ENCODE measurements at regions not wholly inside any gene's neighbourhood (a gene's known extent, or its start where the extent isn't known, plus 50 kb on each side); places are given as distances from the start of the nearest gene placed in this dataset.

DNA sequence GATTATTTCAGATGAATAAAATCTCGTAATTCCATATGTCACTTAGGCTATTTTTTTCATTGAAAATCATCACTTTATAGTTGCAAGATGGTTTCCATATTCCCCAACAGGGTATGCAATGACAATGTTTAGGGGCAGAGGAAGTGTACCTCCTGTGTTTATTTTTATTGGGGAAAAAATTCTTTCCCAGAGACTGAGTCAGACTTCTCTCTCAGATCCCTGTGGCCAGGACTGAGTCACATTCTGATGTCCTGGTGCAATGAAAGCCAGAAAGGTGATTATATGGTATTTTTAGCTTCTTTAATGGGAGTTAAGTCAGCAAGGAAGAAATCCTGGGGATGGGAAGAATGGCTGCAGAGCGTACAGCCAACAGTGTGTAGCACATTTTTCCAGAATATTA, 196.9 kb upstream of the ALG10 start:
- H3K27me3 ChIP-seq (ENCODE audit: insufficient read depth, low read depth, low read length), result no peaks in the 10 kb centered on the region
- no peaks in the 10 kb centered on the region for H3K36me3 ChIP-seq (ENCODE audit: insufficient read depth, low read length)
- peak overlapping the region; percentile 96 for H3K27ac ChIP-seq (ENCODE audit: low read length)
- no peaks in the 10 kb centered on the region for H3F3A ChIP-seq (ENCODE audit: insufficient read depth, low read length, poor library complexity, severe bottlenecking)
- H2AFZ ChIP-seq (ENCODE audit: low read depth, low read length), result no peak overlapping the region
- TF ChIP-seq, protein P1, sequence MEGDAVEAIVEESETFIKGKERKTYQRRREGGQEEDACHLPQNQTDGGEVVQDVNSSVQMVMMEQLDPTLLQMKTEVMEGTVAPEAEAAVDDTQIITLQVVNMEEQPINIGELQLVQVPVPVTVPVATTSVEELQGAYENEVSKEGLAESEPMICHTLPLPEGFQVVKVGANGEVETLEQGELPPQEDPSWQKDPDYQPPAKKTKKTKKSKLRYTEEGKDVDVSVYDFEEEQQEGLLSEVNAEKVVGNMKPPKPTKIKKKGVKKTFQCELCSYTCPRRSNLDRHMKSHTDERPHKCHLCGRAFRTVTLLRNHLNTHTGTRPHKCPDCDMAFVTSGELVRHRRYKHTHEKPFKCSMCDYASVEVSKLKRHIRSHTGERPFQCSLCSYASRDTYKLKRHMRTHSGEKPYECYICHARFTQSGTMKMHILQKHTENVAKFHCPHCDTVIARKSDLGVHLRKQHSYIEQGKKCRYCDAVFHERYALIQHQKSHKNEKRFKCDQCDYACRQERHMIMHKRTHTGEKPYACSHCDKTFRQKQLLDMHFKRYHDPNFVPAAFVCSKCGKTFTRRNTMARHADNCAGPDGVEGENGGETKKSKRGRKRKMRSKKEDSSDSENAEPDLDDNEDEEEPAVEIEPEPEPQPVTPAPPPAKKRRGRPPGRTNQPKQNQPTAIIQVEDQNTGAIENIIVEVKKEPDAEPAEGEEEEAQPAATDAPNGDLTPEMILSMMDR (IDR thresholded peaks at IDR 0.05; ENCODE audit: poor library complexity, severe bottlenecking), result no peak
- TF ChIP-seq MXI1 (conservative IDR thresholded peaks at IDR 0.05; ENCODE audit: poor library complexity, severe bottlenecking), result no peak
- TF ChIP-seq TAF1 (IDR thresholded peaks at IDR 0.05; ENCODE audit: low read depth), result no peak
- TF ChIP-seq SMC3 (conservative IDR thresholded peaks at IDR 0.05; ENCODE audit: poor library complexity), result no peak
- TF ChIP-seq POLR2AphosphoS5 (IDR thresholded peaks at IDR 0.05), result no peak
- no peak for TF ChIP-seq EP300 (conservative IDR thresholded peaks at IDR 0.05; ENCODE audit: poor library complexity, severe bottlenecking)
- H4K20me1 ChIP-seq (ENCODE audit: insufficient read depth), result no peaks in the 10 kb centered on the region
- H3K4me2 ChIP-seq (ENCODE audit: low read length), result peak overlapping the region; percentile 58
- no peaks in the 10 kb centered on the region for H3K79me2 ChIP-seq (replicated peaks; ENCODE audit: insufficient read depth, low read length)
- peak overlapping the region; percentile 46 for H3K4me3 ChIP-seq (ENCODE audit: low read length)
- no peaks in the 10 kb centered on the region for H3K9me2 ChIP-seq (ENCODE audit: insufficient read depth, low read length)
- no peaks in the 10 kb centered on the region for H3K9me3 ChIP-seq (ENCODE audit: low read length)
- H3K9ac ChIP-seq (ENCODE audit: low read length), result peak overlapping the region; percentile 57

DNA sequence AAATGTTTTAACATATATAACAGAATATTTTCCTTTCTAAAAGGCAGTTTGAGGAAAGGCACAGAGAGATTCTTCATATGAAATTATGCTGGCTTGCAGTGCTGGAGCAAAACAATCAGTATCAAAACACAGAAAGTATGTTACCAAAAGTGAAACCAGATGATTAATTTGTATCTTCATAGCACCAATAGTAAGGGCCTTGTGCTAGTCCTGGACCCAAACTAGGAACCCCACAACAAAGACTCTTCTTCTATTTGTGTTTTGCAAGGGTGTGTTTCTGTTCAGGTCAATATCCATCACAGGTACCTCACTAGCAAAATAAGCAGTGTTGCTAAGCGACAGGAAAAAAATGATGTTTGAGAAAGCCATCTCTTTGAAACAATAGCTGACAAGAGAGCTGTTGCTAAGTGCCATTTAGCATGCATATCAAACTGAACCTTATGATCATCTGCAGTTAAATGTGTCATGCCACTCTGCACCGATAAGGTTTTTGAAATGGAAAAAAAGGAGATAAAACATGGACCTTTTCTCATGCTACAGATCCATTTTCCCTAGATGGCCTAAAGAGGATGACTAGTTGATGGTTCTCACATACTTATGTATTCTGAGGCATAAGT, 196.2 kb upstream of the ALG10 start:
- H3K9me3 ChIP-seq (ENCODE audit: low read length), result no peaks in the 10 kb centered on the region
- peak overlapping the region; percentile 46 for H3K4me3 ChIP-seq (ENCODE audit: low read length)
- peak overlapping the region; percentile 17 for H2AFZ ChIP-seq (ENCODE audit: low read depth, low read length)
- no peaks in the 10 kb centered on the region for H3K79me2 ChIP-seq (replicated peaks; ENCODE audit: insufficient read depth, low read length)
- H3K9ac ChIP-seq (ENCODE audit: low read length), result peak overlapping the region; percentile 57
- H3K9me2 ChIP-seq (ENCODE audit: insufficient read depth, low read length), result no peaks in the 10 kb centered on the region
- no peaks in the 10 kb centered on the region for H3F3A ChIP-seq (ENCODE audit: insufficient read depth, low read length, poor library complexity, severe bottlenecking)
- H3K27ac ChIP-seq (ENCODE audit: low read length), result peak overlapping the region; percentile 96
- no peaks in the 10 kb centered on the region for H3K36me3 ChIP-seq (ENCODE audit: insufficient read depth, low read length)
- peak overlapping the region; percentile 58 for H3K4me2 ChIP-seq (ENCODE audit: low read length)
- H4K20me1 ChIP-seq (ENCODE audit: insufficient read depth), result no peaks in the 10 kb centered on the region
- peak; percentile 69 for TF ChIP-seq POLR2AphosphoS5 (IDR thresholded peaks at IDR 0.05)
- TF ChIP-seq MXI1 (conservative IDR thresholded peaks at IDR 0.05; ENCODE audit: poor library complexity, severe bottlenecking), result no peak
- TF ChIP-seq RAD21 (conservative IDR thresholded peaks at IDR 0.05), result peak; percentile 52
- TF ChIP-seq TAF1 (IDR thresholded peaks at IDR 0.05; ENCODE audit: low read depth), result no peak
- TF ChIP-seq, protein P2, sequence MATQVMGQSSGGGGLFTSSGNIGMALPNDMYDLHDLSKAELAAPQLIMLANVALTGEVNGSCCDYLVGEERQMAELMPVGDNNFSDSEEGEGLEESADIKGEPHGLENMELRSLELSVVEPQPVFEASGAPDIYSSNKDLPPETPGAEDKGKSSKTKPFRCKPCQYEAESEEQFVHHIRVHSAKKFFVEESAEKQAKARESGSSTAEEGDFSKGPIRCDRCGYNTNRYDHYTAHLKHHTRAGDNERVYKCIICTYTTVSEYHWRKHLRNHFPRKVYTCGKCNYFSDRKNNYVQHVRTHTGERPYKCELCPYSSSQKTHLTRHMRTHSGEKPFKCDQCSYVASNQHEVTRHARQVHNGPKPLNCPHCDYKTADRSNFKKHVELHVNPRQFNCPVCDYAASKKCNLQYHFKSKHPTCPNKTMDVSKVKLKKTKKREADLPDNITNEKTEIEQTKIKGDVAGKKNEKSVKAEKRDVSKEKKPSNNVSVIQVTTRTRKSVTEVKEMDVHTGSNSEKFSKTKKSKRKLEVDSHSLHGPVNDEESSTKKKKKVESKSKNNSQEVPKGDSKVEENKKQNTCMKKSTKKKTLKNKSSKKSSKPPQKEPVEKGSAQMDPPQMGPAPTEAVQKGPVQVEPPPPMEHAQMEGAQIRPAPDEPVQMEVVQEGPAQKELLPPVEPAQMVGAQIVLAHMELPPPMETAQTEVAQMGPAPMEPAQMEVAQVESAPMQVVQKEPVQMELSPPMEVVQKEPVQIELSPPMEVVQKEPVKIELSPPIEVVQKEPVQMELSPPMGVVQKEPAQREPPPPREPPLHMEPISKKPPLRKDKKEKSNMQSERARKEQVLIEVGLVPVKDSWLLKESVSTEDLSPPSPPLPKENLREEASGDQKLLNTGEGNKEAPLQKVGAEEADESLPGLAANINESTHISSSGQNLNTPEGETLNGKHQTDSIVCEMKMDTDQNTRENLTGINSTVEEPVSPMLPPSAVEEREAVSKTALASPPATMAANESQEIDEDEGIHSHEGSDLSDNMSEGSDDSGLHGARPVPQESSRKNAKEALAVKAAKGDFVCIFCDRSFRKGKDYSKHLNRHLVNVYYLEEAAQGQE (IDR thresholded peaks at IDR 0.05; ENCODE audit: borderline replicate concordance), result peak; percentile 26
- TF ChIP-seq EZH2 (IDR thresholded peaks at IDR 0.05; ENCODE audit: borderline replicate concordance, insufficient read depth, low read length, poor library complexity, severe bottlenecking), result no peak
- TF ChIP-seq, protein P1 (IDR thresholded peaks at IDR 0.05; ENCODE audit: poor library complexity, severe bottlenecking), result no peak
- peak; percentile 95 for TF ChIP-seq EP300 (conservative IDR thresholded peaks at IDR 0.05; ENCODE audit: poor library complexity, severe bottlenecking)
- peak; percentile 32 for TF ChIP-seq SMC3 (conservative IDR thresholded peaks at IDR 0.05; ENCODE audit: poor library complexity)
- no peaks in the 10 kb centered on the region for H3K27me3 ChIP-seq (ENCODE audit: insufficient read depth, low read depth, low read length)

Data from neural cell (in vitro differentiated cells).